Activated T-cell treated with anti-CD3 and anti-CD28 coated beads, Interleukin-2, amount 50 U/mL, for 4 hours (primary cell): ENCODE measurements at regions not wholly inside any gene's neighbourhood (a gene's known extent, or its start where the extent isn't known, plus 50 kb on each side); places are given as distances from the start of the nearest gene placed in this dataset.

ENCODE experiments used
- ATAC-seq, 2 donors: fragments of 200-7000 bp; cut with Tn5 transposase; one replicate each; pipeline ENCODE4 v1.10.0; 2021
- DNase-seq: peaks from one replicate; pipeline ENCODE4 v3.0.0-alpha.2; 2020
- H3K27me3 Mint-ChIP-seq: one replicate; pipeline ENCODE4 v1.8.0; 2021; ENCODE audit warnings: low read depth, mixed read lengths
- H3K36me3 Mint-ChIP-seq: one replicate; pipeline ENCODE4 v1.8.0; 2022; ENCODE audit warnings: mixed read lengths; ENCODE audit not compliant: insufficient read depth
- H3K4me1 Mint-ChIP-seq: one replicate; pipeline ENCODE4 v1.8.0; 2021; ENCODE audit warnings: low read depth, mixed read lengths
- H3K4me3 Mint-ChIP-seq: one replicate; pipeline ENCODE4 v1.8.0; 2021; ENCODE audit warnings: mild to moderate bottlenecking, moderate library complexity, mixed read lengths
- H3K9me3 Mint-ChIP-seq: one replicate; pipeline ENCODE4 v1.8.0; 2021; ENCODE audit warnings: mixed read lengths

- Mint-ChIP-seq H3K27me3 (peaks cover 32% of the 10 kb centered on the region), H3K36me3 (peaks cover 2% of the 10 kb centered on the region), H3K4me3 (no peak overlapping the region), H3K9me3 (peaks cover 3% of the 10 kb centered on the region), H3K4me1 (peaks cover 11% of the 10 kb centered on the region)
- DNase-seq (no peak), ATAC-seq (no peak)
Observed at GRCh38 chr10:14414901-14415300, 84.2 kb upstream of the FRMD4A start.

DNA sequence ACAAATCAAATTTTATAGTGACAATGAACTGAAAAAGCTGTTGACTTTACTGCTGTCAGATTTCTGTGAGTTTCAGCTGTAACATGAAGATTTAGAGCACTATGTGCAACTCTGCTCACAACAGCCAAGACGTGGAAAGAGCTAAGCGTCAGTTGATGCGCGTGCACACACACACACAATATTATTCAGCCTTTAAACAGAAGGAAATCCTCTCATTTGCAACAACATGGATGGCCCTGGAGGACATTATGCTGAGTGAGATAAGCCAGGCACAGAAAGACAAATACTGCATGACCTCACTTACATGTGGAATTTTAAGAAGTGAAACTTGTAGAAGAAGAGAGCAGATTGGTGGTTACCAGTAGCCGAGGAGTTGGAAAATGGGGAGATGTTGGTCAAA is 82.8 kb upstream of the FRMD4A start:
- peaks cover 9% of the 10 kb centered on the region for H3K9me3 Mint-ChIP-seq
- ATAC-seq: no peak
- H3K27me3 Mint-ChIP-seq: peaks cover 32% of the 10 kb centered on the region
- H3K4me3 Mint-ChIP-seq: no peak overlapping the region
- H3K4me1 Mint-ChIP-seq: peaks cover 23% of the 10 kb centered on the region
- peaks cover 2% of the 10 kb centered on the region for H3K36me3 Mint-ChIP-seq
- no peak for DNase-seq

DNA sequence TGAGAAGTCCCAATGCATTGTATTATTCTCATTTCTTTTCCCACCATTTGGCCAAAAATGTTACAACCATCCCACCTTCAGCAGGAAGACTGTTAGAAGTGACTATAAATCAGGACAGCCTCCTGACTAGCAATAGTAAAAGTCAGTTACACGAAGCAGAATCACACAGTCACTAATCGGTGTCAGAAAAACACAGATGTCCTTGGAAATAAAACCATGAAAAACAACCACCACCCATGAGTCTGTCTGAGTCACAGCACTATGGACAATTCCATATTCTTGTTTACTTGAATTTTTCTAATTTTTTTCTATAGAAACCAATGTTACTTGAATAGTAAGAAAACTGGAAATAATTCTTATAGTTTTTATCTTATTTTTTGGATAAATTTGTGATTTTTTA is 81.9 kb upstream of the FRMD4A start:
- Mint-ChIP-seq H3K4me3 (no peak overlapping the region), H3K9me3 (peaks cover 9% of the 10 kb centered on the region), H3K4me1 (peaks cover 28% of the 10 kb centered on the region), H3K36me3 (peaks cover 2% of the 10 kb centered on the region), H3K27me3 (peaks cover 31% of the 10 kb centered on the region)
- DNase-seq (no peak), ATAC-seq (no peak)

GRCh38 chr10:14409856-14410458 is 79.2 kb upstream of the FRMD4A start:
- Mint-ChIP-seq H3K36me3 (peaks cover 2% of the 10 kb centered on the region), H3K27me3 (peaks cover 31% of the 10 kb centered on the region), H3K4me3 (peak overlapping the region; percentile 13), H3K9me3 (peaks cover 9% of the 10 kb centered on the region), H3K4me1 (peaks cover 29% of the 10 kb centered on the region)
- ATAC-seq (peak; percentile 42 to 64), DNase-seq (no peak)

DNA sequence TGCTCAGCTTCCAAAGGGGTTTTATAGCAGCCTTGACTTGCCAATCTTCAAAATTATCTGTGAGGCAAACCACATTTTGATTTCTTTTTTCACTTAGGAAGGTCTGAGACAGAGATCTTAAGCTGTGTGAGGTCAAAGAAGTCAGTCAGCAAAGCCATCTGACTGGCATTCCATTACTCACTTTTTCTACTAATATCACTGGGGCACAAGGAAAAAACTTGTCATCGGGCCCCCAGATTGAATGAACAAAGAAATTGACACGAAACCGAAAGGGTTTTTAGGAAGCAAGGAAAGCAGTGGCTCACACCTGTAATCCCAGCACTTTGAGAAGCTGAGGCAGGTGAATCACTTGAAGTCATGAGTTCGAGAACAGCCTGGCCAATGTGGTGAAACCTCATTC is 78.5 kb upstream of the FRMD4A start:
- ATAC-seq: peak; percentile 83 to 86
- H3K27me3 Mint-ChIP-seq: peaks cover 29% of the 10 kb centered on the region
- DNase-seq: peak; percentile 22

GRCh38 chr10:14408139-14408538 is 77.4 kb upstream of the FRMD4A start:
- peaks cover 9% of the 10 kb centered on the region for H3K9me3 Mint-ChIP-seq
- DNase-seq (no peak), ATAC-seq (no peak)
- H3K4me1 Mint-ChIP-seq: peaks cover 29% of the 10 kb centered on the region
- peaks cover 2% of the 10 kb centered on the region for H3K36me3 Mint-ChIP-seq
- H3K27me3 Mint-ChIP-seq: peaks cover 25% of the 10 kb centered on the region
- H3K4me3 Mint-ChIP-seq: no peak overlapping the region

More for the DNA sequence above, 78.5 kb upstream of the FRMD4A start:
- Mint-ChIP-seq H3K36me3 (peaks cover 2% of the 10 kb centered on the region), H3K4me1 (peaks cover 29% of the 10 kb centered on the region), H3K9me3 (peaks cover 9% of the 10 kb centered on the region), H3K4me3 (no peak overlapping the region)

DNA sequence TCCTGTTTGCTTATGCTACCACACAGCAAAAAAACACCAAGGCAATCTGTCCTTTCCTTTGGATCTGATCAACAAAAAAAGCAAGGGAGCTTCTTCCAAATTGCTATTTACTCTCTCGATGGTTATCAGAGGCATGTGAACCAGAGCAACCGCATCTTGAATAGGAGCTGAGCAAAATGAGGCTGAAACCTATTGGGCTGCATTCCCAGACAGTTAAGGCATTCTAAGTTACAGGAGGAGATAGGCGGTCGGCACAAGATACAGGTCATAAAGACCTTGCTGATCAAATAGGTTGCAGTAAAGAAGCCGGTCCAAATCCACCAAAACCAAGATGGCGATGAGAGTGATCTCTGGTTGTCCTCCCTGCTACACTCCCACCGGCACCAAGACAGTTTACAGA is 76.8 kb upstream of the FRMD4A start:
- H3K4me1 Mint-ChIP-seq: peaks cover 29% of the 10 kb centered on the region
- H3K36me3 Mint-ChIP-seq: peaks cover 2% of the 10 kb centered on the region
- no peak for DNase-seq
- ATAC-seq: no peak
- H3K4me3 Mint-ChIP-seq: no peak overlapping the region
- peaks cover 9% of the 10 kb centered on the region for H3K9me3 Mint-ChIP-seq
- peaks cover 23% of the 10 kb centered on the region for H3K27me3 Mint-ChIP-seq

DNA sequence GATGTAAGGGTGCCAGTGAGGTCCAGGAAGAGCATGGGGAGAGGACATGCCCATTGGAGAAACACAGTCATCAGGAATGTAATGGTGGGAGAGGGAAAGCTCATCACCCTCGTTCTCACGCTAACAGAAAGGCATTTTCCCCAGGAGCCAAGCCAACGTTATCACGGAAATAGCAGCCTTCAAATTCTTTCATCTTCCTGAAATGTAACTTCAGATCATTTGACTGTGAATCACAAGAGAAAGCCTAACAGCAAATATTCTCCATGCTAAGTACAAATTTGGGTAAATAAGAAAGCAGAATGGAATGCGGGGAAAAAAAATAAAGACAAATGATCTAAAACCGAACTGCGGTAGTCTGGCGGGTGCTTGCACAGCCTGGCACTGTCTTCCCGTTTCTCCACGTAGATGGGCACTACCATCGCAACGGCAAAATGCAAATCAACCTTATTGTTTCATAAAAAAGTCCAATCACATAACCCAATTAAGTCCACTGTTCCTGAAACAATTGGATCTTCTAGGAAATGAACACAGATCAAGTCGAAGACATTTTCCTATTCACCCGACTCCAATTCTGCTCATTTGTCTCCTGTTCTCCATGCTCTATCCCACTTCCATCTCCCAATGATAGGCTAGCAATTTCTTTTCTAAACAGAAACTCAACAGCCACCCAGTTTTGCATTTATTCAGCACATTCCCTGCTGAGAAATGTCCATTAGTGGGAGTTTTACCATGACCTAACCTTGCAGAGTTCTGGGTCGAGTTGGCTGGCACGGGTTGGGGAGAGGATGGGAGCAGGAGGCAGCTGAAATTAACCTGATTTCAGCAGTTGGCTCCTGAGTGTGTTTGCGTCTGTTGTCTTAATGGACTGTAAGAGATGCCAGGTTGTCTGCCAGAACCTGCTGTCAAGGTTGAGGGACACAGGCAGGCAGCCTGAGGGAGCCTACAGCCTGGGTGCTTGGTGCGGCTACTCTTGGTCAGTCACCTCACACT is 74.6 kb upstream of the FRMD4A start:
- Mint-ChIP-seq H3K4me3 (no peak overlapping the region), H3K9me3 (peaks cover 9% of the 10 kb centered on the region), H3K27me3 (peaks cover 33% of the 10 kb centered on the region), H3K4me1 (peaks cover 23% of the 10 kb centered on the region), H3K36me3 (peaks cover 2% of the 10 kb centered on the region)
- ATAC-seq: no peak
- no peak for DNase-seq

- no peaks in the 10 kb centered on the region for H3K9me3 Mint-ChIP-seq
- H3K27me3 Mint-ChIP-seq: peaks cover 40% of the 10 kb centered on the region
Observed at GRCh38 chr10:14403881-14404623, 73.3 kb upstream of the FRMD4A start.

GRCh38 chr10:14403359-14403758 is 72.6 kb upstream of the FRMD4A start:
- Mint-ChIP-seq H3K36me3 (no peaks in the 10 kb centered on the region), H3K4me3 (no peak overlapping the region), H3K4me1 (peaks cover 6% of the 10 kb centered on the region), H3K9me3 (no peaks in the 10 kb centered on the region), H3K27me3 (peaks cover 40% of the 10 kb centered on the region)
- DNase-seq (no peak), ATAC-seq (no peak)

More at GRCh38 chr10:14403881-14404623, 73.3 kb upstream of the FRMD4A start:
- Mint-ChIP-seq H3K36me3 (no peaks in the 10 kb centered on the region), H3K4me1 (peaks cover 11% of the 10 kb centered on the region), H3K4me3 (no peak overlapping the region)
- no peak for DNase-seq
- no peak for ATAC-seq

- DNase-seq: no peak
- H3K9me3 Mint-ChIP-seq: no peaks in the 10 kb centered on the region
- no peaks in the 10 kb centered on the region for H3K4me1 Mint-ChIP-seq
- ATAC-seq: no peak
- no peaks in the 10 kb centered on the region for H3K36me3 Mint-ChIP-seq
- H3K27me3 Mint-ChIP-seq: peaks cover 25% of the 10 kb centered on the region
- H3K4me3 Mint-ChIP-seq: no peak overlapping the region
Observed at GRCh38 chr10:14399641-14400040, 68.9 kb upstream of the FRMD4A start.

- Mint-ChIP-seq H3K4me1 (peaks cover 2% of the 10 kb centered on the region), H3K36me3 (no peaks in the 10 kb centered on the region), H3K27me3 (peaks cover 18% of the 10 kb centered on the region), H3K4me3 (no peak overlapping the region), H3K9me3 (peaks cover 6% of the 10 kb centered on the region)
- no peak for ATAC-seq
- no peak for DNase-seq
Observed at GRCh38 chr10:14397066-14397465, 66.3 kb upstream of the FRMD4A start.

DNA sequence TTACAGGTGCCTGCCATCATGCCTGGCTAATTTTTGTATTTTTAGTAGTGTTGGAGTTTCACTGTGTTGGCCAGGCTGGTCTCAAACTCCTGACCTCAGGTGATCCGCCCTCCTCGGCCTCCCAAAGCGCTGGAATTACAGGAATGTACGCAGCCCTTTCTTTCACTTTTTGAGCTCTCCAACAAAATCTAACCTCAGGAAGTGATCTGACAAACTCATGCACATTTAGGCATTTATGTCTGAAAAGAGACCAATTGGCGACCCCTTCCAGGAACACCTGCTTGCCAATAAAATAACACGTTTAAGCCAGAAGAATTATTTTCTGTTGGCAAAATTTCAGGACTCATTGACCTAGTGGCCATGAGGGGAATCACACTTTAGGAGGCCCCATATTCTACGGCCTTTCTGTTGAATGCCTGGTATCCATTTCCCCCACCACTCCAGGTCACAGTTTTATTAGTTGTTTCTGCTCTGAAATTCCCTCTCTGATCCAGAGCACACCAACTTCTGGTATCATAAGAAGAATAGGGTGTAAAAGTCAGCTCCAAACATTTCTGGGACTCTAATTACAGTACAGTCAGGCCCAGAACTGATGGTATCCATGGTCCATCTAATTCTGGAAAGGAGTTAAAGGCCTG is 65.8 kb upstream of the FRMD4A start:
- H3K4me3 Mint-ChIP-seq: no peak overlapping the region
- DNase-seq (no peak), ATAC-seq (no peak)
- H3K27me3 Mint-ChIP-seq: peaks cover 16% of the 10 kb centered on the region
- peaks cover 6% of the 10 kb centered on the region for H3K9me3 Mint-ChIP-seq
- peaks cover 2% of the 10 kb centered on the region for H3K4me1 Mint-ChIP-seq
- H3K36me3 Mint-ChIP-seq: no peaks in the 10 kb centered on the region

GRCh38 chr10:14394179-14394578 is 63.5 kb upstream of the FRMD4A start:
- H3K4me3 Mint-ChIP-seq: no peak overlapping the region
- peaks cover 10% of the 10 kb centered on the region for H3K9me3 Mint-ChIP-seq
- DNase-seq (no peak), ATAC-seq (no peak)
- no peaks in the 10 kb centered on the region for H3K27me3 Mint-ChIP-seq
- no peaks in the 10 kb centered on the region for H3K36me3 Mint-ChIP-seq
- H3K4me1 Mint-ChIP-seq: peaks cover 23% of the 10 kb centered on the region
